ENCODE measurements at regions not wholly inside any gene's neighbourhood (a gene's known extent, or its start where the extent isn't known, plus 50 kb on each side); places are given as distances from the start of the nearest gene placed in this dataset.

GRCh38 chr4:126560794-126561193 lies 1072.0 kb upstream of the INTU start:
- TF ChIP-seq, protein P1, sequence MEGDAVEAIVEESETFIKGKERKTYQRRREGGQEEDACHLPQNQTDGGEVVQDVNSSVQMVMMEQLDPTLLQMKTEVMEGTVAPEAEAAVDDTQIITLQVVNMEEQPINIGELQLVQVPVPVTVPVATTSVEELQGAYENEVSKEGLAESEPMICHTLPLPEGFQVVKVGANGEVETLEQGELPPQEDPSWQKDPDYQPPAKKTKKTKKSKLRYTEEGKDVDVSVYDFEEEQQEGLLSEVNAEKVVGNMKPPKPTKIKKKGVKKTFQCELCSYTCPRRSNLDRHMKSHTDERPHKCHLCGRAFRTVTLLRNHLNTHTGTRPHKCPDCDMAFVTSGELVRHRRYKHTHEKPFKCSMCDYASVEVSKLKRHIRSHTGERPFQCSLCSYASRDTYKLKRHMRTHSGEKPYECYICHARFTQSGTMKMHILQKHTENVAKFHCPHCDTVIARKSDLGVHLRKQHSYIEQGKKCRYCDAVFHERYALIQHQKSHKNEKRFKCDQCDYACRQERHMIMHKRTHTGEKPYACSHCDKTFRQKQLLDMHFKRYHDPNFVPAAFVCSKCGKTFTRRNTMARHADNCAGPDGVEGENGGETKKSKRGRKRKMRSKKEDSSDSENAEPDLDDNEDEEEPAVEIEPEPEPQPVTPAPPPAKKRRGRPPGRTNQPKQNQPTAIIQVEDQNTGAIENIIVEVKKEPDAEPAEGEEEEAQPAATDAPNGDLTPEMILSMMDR (IDR thresholded peaks at IDR 0.05; ENCODE audit: low read depth, low read length, poor library complexity, severe bottlenecking): no peak
- TF ChIP-seq EZH2phosphoT487 (IDR thresholded peaks at IDR 0.05; ENCODE audit: borderline replicate concordance, low read length): no peak
